HG03354 (cell line): ENCODE measurements at regions not wholly inside any gene's neighbourhood (a gene's known extent, or its start where the extent isn't known, plus 50 kb on each side); places are given as distances from the start of the nearest gene placed in this dataset.
A peak's percentile ranks its signal among the peaks of the same experiment; 100 is the strongest.

ENCODE experiments used
- ATAC-seq: cut with Tn5 transposase; IDR thresholded peaks from one replicate; pipeline ENCODE4 v1.9.1; 2021; ENCODE audit warnings: mild to moderate bottlenecking; ENCODE audit not compliant: unreplicated experiment, poor library complexity, severe bottlenecking

- ATAC-seq, result no peak
Observed at GRCh38 chr9:89655990-89656657, 51.3 kb downstream of the GADD45G start.

- no peak for ATAC-seq
Observed at GRCh38 chr9:89657295-89657694, 52.5 kb downstream of the GADD45G start.

GRCh38 chr9:89657765-89658164 lies 53.0 kb downstream of the GADD45G start:
- ATAC-seq, result peak; percentile 79

GRCh38 chr9:89658401-89658800 lies 53.6 kb downstream of the GADD45G start:
- no peak for ATAC-seq

GRCh38 chr9:89658931-89659330 lies 54.1 kb downstream of the GADD45G start:
- ATAC-seq, result no peak

- ATAC-seq, result no peak
Observed at GRCh38 chr9:89659473-89659872, 54.7 kb downstream of the GADD45G start.

- ATAC-seq, result no peak
Observed at GRCh38 chr9:89659891-89660685, 55.3 kb downstream of the GADD45G start.

GRCh38 chr9:89661391-89661949 lies 56.7 kb downstream of the GADD45G start:
- no peak for ATAC-seq

GRCh38 chr9:89661956-89662717 lies 57.3 kb downstream of the GADD45G start:
- ATAC-seq, result no peak

GRCh38 chr9:89662718-89663613 lies 58.2 kb downstream of the GADD45G start:
- no peak for ATAC-seq

- ATAC-seq, result no peak
Observed at GRCh38 chr9:89663614-89663970, 58.8 kb downstream of the GADD45G start.

GRCh38 chr9:89664010-89664409 lies 59.2 kb downstream of the GADD45G start:
- ATAC-seq, result no peak

GRCh38 chr9:89664896-89665329 lies 60.1 kb downstream of the GADD45G start:
- ATAC-seq, result no peak

- no peak for ATAC-seq
Observed at GRCh38 chr9:89666364-89666763, 61.6 kb downstream of the GADD45G start.

GRCh38 chr9:89666950-89667349 lies 62.1 kb downstream of the GADD45G start:
- no peak for ATAC-seq

- ATAC-seq, result no peak
Observed at GRCh38 chr9:89667726-89668125, 62.9 kb downstream of the GADD45G start.

GRCh38 chr9:89668216-89668865 lies 63.5 kb downstream of the GADD45G start:
- ATAC-seq, result no peak

GRCh38 chr9:89668866-89669246 lies 64.0 kb downstream of the GADD45G start:
- ATAC-seq, result no peak

- no peak for ATAC-seq
Observed at GRCh38 chr9:89669361-89669842, 64.6 kb downstream of the GADD45G start.
